ENCODE measurements at regions not wholly inside any gene's neighbourhood (a gene's known extent, or its start where the extent isn't known, plus 50 kb on each side); places are given as distances from the start of the nearest gene placed in this dataset.

DNA sequence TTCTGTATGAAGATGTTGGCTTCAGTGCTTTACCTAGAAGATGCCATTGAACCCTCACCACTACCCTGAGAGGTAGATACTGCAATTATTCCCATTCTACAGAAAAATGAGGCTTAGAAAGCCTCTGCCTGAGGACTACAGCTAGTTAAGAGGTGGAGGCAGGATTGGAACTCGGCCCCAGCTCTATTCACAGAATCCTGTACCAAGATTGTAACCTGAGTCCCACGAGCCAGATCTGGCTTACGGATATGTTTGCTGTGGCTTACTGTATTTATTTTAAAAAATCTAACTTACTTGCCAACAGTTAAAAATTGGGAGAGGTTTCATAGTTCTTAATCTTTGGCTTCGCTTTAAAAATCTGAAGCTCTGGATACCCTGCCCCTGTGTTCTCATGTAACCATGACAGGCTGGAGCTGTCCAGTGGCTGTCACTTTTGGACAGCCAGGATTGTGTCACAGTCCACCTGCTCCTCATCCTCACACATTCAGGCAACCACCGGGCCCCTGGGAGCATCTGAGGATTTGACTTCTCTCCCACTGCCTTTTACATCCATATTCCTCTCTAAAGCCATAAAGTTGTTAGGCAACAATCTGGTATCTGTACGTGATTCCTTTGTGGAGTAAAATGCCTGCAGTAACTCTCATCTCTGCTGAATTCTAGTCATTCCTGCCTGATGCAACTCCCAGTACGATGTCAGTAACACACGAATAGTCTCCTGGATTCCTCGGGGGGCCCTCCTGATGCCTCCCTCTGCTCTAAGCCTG is 160.8 kb upstream of the SERP2 start:
- no peak for TF ChIP-seq EZH2 (IDR thresholded peaks at IDR 0.05; ENCODE audit: low read length, missing control alignments)
- TF ChIP-seq, protein P1, sequence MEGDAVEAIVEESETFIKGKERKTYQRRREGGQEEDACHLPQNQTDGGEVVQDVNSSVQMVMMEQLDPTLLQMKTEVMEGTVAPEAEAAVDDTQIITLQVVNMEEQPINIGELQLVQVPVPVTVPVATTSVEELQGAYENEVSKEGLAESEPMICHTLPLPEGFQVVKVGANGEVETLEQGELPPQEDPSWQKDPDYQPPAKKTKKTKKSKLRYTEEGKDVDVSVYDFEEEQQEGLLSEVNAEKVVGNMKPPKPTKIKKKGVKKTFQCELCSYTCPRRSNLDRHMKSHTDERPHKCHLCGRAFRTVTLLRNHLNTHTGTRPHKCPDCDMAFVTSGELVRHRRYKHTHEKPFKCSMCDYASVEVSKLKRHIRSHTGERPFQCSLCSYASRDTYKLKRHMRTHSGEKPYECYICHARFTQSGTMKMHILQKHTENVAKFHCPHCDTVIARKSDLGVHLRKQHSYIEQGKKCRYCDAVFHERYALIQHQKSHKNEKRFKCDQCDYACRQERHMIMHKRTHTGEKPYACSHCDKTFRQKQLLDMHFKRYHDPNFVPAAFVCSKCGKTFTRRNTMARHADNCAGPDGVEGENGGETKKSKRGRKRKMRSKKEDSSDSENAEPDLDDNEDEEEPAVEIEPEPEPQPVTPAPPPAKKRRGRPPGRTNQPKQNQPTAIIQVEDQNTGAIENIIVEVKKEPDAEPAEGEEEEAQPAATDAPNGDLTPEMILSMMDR (conservative IDR thresholded peaks at IDR 0.05 in 1 of 2, IDR thresholded peaks at IDR 0.05 in 1 of 2; ENCODE audit: low read depth in 1 of 2, low read length in 2 of 2): no peak

Measured in fibroblast of lung (primary cell).